Posterior cingulate gyrus (tissue), 11 donors: ENCODE measurements at regions not wholly inside any gene's neighbourhood (a gene's known extent, or its start where the extent isn't known, plus 50 kb on each side); places are given as distances from the start of the nearest gene placed in this dataset.
"Not testable (repeated sequence)": the region's sequence is repeated elsewhere in the genome, so short reads cannot be mapped to it uniquely, and the experiment has no call there.

Experiments used
- DNase-seq, 10 donors: peaks; one replicate each; pipeline versions ENCODE4 v3.0.0 to v3.0.0-alpha.2; 2020 to 2021; ENCODE audit warnings: mixed read lengths in 3 of 10
- intact Hi-C: fragments of 100-400 bp; cut with DNase I; formaldehyde crosslinking; loops from one replicate; pipeline ENCODE4 v1.15.1; 2023

DNA sequence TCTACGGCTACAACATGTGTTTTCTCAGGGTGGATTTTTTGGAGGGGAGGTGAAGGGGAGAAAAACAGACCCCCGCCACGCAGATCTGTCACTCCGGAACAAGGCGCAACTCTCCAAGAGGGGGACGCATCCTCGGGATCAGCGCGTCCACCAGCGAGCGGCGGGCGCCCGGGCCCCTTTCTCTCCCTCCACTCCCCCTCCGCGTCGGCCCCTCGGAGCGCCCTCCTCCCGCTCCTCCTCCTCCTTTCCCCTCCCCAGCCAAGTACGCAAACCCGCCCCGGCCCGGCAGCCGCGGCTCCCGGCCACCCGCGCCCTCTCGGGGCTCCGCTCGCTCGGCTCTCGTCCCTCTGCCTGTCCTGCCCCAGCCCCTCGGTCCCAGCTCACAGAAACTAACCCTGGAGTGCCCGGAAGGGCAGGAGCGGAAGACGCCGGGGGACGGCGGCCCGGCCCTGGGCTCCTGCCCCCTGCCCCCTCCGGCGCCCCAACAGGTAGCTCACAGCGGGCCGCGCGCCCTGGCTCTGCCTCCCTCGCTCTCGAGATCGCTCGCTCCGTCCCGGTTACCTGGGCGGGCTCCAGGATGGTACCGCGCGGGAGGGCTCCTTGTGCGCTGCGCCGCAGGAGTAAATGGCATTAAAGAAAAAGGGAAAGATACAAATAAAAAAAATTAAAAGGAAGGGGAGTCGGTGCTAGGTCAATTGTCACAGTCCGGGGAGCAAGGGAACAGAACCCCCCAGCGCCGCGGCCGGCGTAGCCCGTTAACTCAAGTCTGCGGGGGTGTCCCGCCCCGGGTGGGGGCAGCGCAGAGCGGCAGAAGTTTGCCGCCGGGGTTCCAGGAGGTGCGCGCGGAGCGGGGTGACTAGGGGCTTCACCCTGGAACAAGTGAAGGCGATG is 131.4 kb upstream of the C11orf58 start:
- intact Hi-C loops: loop anchor here (5.0 kb wide), 1 partner anchor 1280 kb away; no protein-coding TSS in a partner anchor
- DNase-seq: peak in 7 of 10 donors; percentile 14 to 85 (median 40)

DNA sequence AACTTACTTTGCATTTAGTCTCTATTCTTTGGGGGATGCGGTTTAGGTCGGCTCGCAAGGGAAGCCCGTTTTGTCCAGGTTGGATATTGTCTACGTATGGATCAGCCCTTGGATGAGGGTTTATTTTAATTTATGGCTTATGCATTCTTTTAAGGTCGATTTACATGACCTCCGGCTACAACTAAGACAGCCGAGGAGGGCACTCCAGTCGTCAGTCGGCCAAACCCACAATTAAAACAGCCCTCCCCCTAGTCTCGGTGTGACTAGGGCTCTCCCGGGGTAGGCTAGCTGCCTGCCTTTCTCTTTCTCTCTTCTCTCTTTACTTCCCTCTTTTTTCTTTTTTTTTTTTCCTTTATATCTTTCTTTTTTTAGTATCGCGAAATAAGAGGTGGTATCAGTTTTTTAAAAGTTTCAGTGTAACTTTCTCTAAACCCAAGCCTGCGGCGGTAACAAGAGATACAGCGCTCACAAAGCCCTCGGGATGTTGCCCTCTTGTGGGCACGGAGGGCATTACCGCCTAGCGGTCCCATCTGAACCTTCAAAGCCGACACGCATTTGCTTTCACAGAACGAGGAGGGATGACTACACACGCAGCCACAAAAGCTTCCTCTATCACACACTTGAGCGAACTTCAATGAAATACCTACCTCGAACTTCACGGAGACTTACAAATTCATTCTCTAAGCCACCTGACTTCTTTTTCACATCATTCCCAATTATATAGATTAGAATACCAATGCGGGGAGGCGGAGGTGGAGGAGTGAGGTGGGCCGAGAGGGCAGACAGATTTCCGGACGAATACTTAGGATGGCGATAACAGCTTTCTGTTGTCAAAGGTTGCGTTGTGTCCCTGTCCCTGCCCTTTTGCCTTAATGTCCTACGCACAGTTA is 132.3 kb upstream of the C11orf58 start:
- intact Hi-C loops: loop anchor here (5.0 kb wide), 1 partner anchor 1279 kb away; no protein-coding TSS in a partner anchor
- DNase-seq: peak; percentile 80 to 97 (median 90)

DNA sequence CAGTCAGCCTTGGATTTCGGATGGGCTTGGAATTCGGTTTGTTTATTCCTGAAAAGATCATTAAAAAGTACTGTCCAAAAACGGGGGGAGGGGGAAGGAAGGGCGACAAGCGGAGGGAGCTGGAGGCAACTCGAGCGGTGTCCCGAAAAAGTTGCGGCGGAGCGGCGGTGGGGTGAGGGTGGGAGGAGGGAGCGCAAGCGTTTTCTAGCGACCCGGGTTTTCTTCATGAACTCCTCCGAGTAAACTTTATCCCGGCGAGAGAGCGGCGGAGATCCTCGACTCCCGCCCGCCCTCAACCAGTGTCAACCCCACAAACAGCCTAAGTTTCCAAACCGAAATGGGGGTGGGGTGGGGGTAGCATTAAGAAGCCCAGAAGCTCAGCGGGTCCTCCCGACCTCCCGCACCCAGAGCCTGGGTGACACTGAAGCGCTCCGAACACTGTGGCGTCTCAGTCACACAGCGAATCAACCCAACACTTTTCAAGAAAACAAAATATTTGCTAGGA is 133.0 kb upstream of the C11orf58 start:
- intact Hi-C loops: loop anchor here (5.0 kb wide), 1 partner anchor 1278 kb away; no protein-coding TSS in a partner anchor
- peak in 3 of 10 donors; percentile 68 to 76 (median 74) for DNase-seq

DNA sequence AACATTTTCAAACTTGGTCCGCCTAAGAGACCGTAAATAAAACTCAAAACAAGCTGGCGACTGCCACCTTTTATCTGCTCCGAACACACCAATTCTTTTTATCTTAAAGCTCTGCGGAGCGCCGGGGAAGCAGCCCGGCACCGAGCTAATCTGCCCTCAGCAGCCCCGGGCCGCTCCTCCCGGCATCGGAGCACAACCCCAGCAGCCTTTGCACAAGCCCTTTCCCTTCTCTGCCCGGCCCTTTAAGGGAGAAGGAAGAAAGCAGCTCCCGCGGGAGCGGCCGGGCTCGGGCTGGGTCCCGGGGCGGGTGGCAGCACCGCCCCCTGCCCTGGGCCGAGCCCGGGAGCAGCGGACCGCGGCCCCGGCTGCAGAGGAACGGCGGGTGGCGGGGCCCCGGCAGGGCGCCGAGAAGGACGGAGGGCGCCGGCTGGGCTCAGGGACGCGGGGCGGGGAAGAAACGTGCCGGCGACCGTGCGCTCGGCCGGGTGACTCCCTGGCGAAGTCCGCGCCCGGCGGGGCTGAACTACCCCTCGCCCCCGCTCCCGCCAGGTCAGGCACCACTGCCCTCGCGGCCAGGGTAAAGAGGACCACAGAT is 133.6 kb upstream of the C11orf58 start:
- peak in 4 of 10 donors; percentile 27 to 80 (median 74) for DNase-seq
- intact Hi-C loops: loop anchor here (5.0 kb wide), 1 partner anchor 1278 kb away; no protein-coding TSS in a partner anchor

DNA sequence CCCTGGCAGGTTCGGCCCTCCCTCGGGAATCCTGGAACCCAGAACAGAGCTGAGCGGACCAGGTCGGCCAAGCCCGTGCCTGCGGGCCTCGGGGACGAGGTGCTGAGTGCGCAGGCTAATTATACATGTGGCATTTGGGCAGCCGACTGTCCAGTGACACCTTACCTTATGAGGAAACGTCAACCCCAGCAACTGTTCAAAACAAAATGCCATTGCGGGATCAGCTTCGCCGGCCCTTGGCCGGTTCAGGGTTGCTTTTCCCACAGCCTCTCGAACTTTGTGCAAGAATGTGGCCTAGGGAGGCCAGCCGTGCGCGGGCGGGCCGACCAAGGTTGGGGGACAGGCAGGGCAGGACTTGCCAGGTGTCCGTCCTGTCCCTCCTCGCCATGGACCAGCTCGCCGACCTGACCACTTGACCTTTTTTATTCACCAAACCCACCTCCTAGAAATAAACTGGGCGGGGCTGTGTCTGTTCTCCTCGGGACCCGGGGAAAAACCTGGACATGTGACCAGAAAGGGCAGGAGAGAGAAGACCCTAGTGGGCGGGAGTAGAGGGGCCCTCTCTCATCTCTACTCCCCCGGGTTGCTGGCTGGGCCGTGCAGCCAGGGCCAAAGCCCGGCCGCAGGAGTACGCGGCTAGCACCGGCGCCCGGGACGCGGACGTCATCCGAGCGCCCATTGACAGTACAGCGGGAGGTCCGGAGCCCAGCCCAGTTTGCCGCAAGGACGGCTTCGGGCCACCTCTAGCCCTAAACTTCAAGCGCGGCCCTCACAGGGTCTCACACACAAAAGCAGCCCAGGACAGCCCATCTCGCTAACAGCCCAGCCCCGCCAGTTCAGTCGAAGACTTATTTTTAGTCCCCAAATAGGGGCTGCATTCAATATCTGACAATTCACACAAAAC is 134.3 kb upstream of the C11orf58 start:
- intact Hi-C loops: no loop called here
- DNase-seq: peak in 4 of 10 donors; percentile 27 to 82 (median 76)

DNA sequence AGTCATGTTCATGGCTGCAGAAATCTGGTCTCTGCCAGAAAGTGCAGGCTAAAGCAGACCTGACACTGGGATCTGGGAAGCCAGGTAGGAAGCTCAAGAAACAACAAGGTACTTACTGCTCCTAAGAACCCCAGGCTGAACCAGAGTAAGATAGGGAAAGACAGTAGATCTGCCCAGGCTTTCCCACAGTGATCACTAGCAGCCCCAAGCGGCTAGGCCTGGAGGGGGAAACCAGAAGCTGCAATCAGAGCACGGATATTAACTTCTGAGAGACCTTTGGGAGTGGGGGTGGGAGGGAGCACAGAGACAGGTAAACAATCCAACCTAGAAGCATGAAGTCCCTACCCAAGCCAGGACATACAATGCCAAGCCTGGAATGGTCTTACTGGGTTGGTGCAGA is 135.2 kb upstream of the C11orf58 start:
- intact Hi-C loops: no loop called here
- DNase-seq: peak in 3 of 10 donors; percentile 53 to 67 (median 57)

DNA sequence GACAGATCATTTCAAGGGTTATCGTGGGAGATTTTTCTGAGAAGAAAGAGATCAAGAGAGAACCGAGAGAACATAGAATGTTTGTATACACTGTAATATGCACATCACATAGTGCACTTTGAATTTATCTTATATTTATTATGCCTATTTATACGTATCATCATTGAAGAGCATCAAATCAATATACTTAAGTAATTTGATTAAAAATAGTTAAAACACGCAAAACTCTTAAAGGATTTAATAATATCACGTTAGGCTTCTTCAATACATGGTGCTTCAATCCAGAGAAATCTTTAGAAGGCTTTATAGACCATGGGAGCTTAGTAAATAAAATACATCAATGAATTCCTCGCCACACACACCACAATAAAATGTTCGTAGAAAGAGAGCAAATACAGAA is 139.5 kb upstream of the C11orf58 start:
- DNase-seq: no peak
- intact Hi-C loops: no loop called here

DNA sequence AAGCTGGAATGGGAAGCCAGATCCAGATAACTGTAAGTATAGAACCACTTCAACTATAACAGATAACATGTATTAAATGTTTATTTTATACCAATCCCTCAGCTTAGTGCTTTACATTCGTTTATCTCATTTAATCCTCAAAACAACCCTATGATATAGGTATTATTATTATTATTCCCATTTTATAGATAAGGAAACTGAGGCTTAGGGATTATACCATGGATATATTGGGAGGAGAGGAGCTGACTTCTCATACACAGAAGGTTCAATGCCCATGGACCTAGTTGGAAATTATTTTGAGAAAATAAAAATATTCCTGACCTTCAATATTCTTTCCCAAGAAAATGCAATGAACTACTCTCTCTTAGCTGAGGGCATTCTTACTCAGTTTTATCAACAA is 140.4 kb upstream of the C11orf58 start:
- intact Hi-C loops: no loop called here
- no peak for DNase-seq

DNA sequence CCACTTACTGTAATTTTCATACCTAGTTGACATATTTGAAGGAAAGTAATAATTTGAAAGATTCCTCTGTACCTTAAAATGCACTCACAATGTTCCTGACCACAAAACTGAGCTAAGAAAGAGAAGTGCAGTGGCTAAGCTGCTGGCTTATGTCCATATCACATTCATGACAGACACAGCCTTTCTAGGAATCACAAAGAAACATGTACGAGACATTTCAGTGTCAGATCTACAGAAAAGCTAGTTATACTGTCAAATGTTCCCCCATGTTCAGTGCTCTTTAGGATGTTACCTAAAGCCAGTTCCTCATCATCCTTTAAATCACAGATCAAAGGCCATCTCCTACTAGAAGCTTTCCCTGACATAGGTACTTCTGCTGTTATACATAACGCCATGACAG is 142.2 kb upstream of the C11orf58 start:
- no peak for DNase-seq
- intact Hi-C loops: no loop called here

DNA sequence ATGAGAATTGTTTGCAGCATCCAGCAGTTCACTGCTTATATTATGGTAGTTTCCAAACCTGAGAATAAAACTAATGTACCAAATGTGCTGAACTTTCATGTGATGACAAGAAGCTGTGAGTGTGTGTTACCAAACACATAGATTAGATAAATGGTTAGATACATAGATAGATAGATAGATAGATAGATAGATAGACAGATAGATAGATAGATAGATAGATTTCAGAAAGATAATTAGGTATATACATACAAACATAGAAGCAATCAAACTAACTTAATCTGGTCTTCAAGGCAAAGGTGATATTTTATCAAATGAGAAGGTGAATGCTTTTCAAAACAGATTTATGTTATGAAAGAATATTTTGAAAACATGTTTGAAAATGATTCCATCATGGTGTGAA is 147.3 kb upstream of the C11orf58 start:
- intact Hi-C loops: no loop called here
- no peak for DNase-seq

DNA sequence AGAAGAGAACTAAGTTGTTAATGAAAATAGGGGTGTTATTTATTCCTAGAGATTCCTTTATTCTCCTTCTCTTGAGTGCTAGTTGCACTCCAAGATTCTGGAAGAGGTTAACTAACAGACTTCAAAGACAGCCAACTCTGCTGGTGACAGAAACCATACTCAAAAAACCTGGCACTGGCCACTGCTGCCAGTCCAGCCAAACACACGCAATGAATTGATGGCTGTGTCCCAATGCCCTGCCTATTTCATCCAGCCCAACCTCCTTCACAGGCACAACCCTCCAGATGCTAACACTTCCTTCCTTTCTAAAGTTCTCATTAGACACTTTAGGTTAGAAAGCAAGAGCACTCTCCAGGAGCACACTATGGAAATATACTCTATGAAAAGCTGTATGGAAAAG is 150.8 kb upstream of the C11orf58 start:
- intact Hi-C loops: no loop called here

DNA sequence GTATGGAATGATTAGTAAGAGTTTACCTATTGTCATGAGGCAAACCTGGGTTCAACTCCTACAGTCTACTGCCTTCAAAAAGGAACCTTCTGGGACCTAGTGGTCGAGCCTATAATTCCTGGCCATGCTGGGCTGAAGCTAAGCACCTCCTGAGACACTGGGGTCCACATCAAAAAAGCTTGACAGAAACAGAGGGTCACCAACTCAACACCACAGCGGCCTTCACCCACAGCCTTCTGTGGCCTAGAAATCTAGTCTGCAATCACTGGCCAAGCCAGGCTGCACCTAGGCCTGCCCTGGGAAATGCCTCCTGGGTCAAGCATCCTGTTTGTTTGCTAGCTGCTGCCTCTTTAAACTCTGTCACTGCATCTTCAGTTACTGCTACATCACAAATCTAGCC is 153.9 kb upstream of the C11orf58 start:
- DNase-seq: no peak
- intact Hi-C loops: no loop called here

More for the DNA sequence above, 150.8 kb upstream of the C11orf58 start:
- DNase-seq: peak in 1 of 10 donors; percentile 11

DNA sequence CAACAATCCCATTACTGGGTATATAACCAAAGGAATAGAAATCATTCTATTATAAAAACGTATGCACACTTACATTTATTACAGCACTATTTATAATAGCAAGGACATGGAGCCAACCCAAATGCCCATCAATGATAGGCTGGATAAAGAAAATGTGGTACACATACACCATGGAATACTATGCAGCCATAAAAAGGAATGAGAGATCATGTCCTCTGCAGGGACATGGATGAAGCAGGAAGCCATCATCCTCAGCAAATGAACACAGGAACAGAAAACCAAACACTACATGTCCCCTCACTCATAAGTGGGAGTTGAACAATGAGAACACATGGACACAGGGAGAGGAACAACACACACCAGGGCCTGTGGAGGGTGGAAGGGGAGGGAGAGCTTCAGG is 157.4 kb upstream of the C11orf58 start:
- intact Hi-C loops, DNase-seq: not testable (repeated sequence)

DNA sequence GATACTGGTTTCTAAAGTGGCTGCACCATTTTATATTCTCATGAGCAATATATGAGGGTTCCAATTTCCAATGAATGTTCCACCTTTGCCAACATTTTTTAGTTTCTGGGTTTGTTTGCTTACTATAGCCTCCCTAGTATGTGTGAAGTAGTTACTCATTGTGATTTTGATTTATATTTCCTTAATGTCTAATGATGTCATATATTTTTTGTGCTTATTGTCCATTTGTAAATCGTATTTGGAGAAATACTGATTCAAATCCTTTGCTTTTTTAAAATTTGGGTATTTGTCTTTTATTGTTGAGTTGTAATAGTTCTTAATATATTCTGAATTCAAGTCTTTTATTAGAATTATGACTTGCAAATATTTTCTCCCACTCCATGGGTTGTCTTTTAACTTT is 161.0 kb upstream of the C11orf58 start:
- no peak for DNase-seq
- intact Hi-C loops: no loop called here

DNA sequence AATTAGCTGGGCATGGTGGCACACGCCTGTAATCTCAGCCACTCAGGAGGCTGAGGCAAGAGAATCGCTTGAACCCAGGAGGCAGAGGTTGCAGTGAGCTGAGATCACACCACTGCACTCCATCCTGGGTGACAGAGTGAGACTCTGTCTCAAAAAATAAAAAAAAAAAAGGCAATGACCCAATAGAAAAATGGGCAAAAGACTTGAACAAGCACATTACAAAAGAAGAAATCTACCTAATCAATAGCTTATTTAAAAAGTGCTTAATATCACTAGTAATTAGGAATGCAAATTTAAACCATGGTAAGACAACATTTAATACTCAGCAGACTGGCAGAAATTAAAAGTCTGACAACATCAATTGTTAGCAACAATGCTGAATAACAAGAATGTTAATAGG is 163.6 kb upstream of the C11orf58 start:
- DNase-seq, intact Hi-C loops: not testable (repeated sequence)

DNA sequence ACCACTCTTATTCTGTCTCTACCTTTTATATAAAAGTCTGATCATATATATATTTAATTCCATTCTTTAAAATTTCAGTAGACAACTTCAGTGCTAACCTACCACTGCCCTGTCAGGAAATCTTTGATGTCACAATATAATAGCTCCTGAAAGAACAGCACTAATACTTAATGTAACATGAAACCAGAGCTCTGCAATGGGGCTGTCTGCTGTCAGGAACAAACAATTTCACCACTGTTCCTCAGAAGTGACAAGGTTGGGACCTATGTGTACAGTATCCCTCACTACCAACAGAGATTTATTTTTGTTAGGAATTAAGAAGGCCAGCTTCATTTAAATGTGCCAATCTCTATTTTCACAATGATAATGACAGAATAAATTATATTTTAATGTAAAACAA is 165.5 kb upstream of the C11orf58 start:
- intact Hi-C loops: no loop called here
- DNase-seq: no peak

DNA sequence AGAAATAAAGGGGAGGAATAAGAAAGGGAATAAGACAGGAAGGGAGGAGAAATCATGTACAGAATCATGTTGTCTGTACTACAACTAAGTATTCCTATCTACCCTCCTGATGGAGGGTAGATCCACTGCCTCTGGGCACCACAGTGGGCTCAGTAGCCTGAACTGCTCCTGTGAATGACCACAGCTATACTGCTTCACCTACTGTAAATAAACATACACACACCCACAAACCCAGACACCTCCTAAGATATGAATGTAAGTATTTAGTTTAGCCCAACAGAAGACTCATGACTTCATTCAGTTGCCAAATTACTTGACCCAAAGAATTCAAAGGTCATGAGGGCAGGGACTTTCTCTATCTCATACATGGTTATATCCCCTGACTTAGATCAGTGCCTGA is 177.3 kb upstream of the C11orf58 start:
- intact Hi-C loops: no loop called here
- DNase-seq: no peak

DNA sequence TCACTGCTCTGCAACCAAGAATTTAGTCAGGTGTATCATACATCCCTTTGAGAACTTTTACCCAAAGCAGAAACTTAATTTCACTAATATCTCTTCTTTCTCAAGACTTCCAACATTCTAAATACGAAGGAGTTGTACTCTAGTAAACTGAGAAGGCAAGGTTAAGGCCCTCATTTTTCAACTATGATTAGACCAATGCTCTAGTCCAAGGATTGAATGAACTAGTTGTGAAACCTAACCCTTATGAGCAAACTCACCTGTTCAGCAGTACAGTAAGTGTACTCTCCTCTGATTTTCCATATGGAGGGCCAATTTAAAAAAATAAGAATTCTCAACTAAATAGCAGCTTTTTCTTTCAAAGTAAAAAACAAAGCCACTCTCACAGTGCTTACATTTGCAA is 180.0 kb upstream of the C11orf58 start:
- DNase-seq: no peak
- intact Hi-C loops: no loop called here

DNA sequence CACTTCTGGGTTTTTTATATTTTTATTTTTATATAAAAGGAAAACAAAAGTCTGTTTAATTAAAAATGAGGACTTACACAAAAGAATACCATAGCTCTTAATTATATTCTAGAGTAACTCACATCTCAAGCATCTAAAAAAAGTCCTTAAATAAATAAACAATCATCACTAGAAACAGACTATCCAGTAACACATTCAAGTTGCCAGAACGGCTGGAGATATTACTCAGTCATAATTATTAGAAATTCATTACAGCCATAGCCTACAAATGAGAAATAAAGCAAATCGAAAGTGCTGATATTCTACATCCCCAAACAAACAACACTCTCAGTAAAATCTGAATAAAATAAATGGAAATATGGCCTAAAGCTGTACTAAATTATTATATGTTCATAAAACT is 182.5 kb upstream of the C11orf58 start:
- intact Hi-C loops: no loop called here
- no peak for DNase-seq
